Large intestine (tissue), 3 donors: ENCODE measurements at regions not wholly inside any gene's neighbourhood (a gene's known extent, or its start where the extent isn't known, plus 50 kb on each side); places are given as distances from the start of the nearest gene placed in this dataset.

Experiments
- DNase-seq, 2 donors: peaks; one replicate each; pipeline versions ENCODE4 v3.0.0 to v3.0.0-alpha.2; 2013
- H3K27ac ChIP-seq: one replicate; pipeline ENCODE4 v1.5.1; 2013; ENCODE audit warnings: low read length
- H3K27me3 ChIP-seq: 2 replicates; pipeline ENCODE4 v1.6.1; 2013; ENCODE audit warnings: low read length; ENCODE audit not compliant: control insufficient read depth, insufficient read depth
- H3K36me3 ChIP-seq: 2 replicates; pipeline ENCODE4 v1.6.1; 2013; ENCODE audit warnings: low read length; ENCODE audit not compliant: control insufficient read depth, insufficient read depth
- H3K4me1 ChIP-seq: one replicate; pipeline ENCODE4 v1.6.1; 2013; ENCODE audit warnings: low read length; ENCODE audit not compliant: control insufficient read depth, insufficient read depth
- H3K4me3 ChIP-seq: one replicate; pipeline ENCODE4 v1.5.1; 2013; ENCODE audit warnings: low read length
- H3K9me3 ChIP-seq: one replicate; pipeline ENCODE4 v1.6.1; 2013; ENCODE audit warnings: mild to moderate bottlenecking, low read depth, low read length, moderate library complexity; ENCODE audit not compliant: control insufficient read depth
- WGBS: methylation state at CpG from one replicate; pipeline ENCODE4 v1.1.5; 2013; ENCODE audit warnings: low lambda C conversion rate; ENCODE audit not compliant: insufficient coverage; 5-methylcytosine and 5-hydroxymethylcytosine counted together

- no peaks in the 10 kb centered on the region for H3K9me3 ChIP-seq
- whole genome bisulfite sequencing = no CpG with 5 or more reads among the region's 7 CpGs
- H3K27me3 ChIP-seq = no peaks in the 10 kb centered on the region
- DNase-seq = no peak
- H3K4me1 ChIP-seq = peaks cover 29% of the 10 kb centered on the region
- no peak overlapping the region for H3K4me3 ChIP-seq
- H3K36me3 ChIP-seq = no peaks in the 10 kb centered on the region
- no peak overlapping the region for H3K27ac ChIP-seq
Observed at GRCh38 chr2:20541294-20541640, 94.4 kb downstream of the RHOB start.

- H3K4me1 ChIP-seq = peaks cover 28% of the 10 kb centered on the region
- WGBS = no CpG with 5 or more reads among the region's 5 CpGs
- no peak overlapping the region for H3K27ac ChIP-seq
- H3K36me3 ChIP-seq = no peaks in the 10 kb centered on the region
- H3K9me3 ChIP-seq = no peaks in the 10 kb centered on the region
- no peak overlapping the region for H3K4me3 ChIP-seq
- H3K27me3 ChIP-seq = no peaks in the 10 kb centered on the region
- DNase-seq = no peak
Observed at GRCh38 chr2:20541651-20542050, 94.8 kb downstream of the RHOB start.

- Histone ChIP-seq H3K4me1 (peaks cover 22% of the 10 kb centered on the region), H3K4me3 (no peak overlapping the region), H3K27ac (no peak overlapping the region), H3K9me3 (no peaks in the 10 kb centered on the region), H3K27me3 (no peaks in the 10 kb centered on the region), H3K36me3 (no peaks in the 10 kb centered on the region)
- no peak for DNase-seq
- 100% methylated on average over 1 of the region's 13 CpGs for WGBS
Observed at GRCh38 chr2:20542269-20542668, 95.4 kb downstream of the RHOB start.

GRCh38 chr2:20542746-20543468, 96.0 kb downstream of the RHOB start:
- no peak overlapping the region for H3K27ac ChIP-seq
- DNase-seq = no peak
- no CpG with 5 or more reads among the region's 13 CpGs for WGBS

GRCh38 chr2:20543469-20544152, 96.7 kb downstream of the RHOB start:
- Histone ChIP-seq H3K27me3 (no peaks in the 10 kb centered on the region), H3K36me3 (no peaks in the 10 kb centered on the region), H3K27ac (no peak overlapping the region), H3K4me3 (no peak overlapping the region), H3K9me3 (no peaks in the 10 kb centered on the region), H3K4me1 (peaks cover 8% of the 10 kb centered on the region)
- no peak for DNase-seq
- WGBS = no CpG with 5 or more reads among the region's 9 CpGs

More at GRCh38 chr2:20542746-20543468, 96.0 kb downstream of the RHOB start:
- Histone ChIP-seq H3K4me3 (no peak overlapping the region), H3K9me3 (no peaks in the 10 kb centered on the region), H3K4me1 (peaks cover 15% of the 10 kb centered on the region), H3K36me3 (no peaks in the 10 kb centered on the region), H3K27me3 (no peaks in the 10 kb centered on the region)

GRCh38 chr2:20544153-20544747, 97.4 kb downstream of the RHOB start:
- Histone ChIP-seq H3K4me3 (no peak overlapping the region), H3K36me3 (no peaks in the 10 kb centered on the region), H3K4me1 (peaks cover 2% of the 10 kb centered on the region), H3K27ac (no peak overlapping the region), H3K9me3 (no peaks in the 10 kb centered on the region), H3K27me3 (no peaks in the 10 kb centered on the region)
- no peak for DNase-seq
- WGBS = no CpG with 5 or more reads among the region's 8 CpGs

GRCh38 chr2:20549144-20549543, 101.8 kb downstream of the HS1BP3 start:
- Histone ChIP-seq H3K27me3 (no peaks in the 10 kb centered on the region), H3K9me3 (no peaks in the 10 kb centered on the region), H3K36me3 (no peaks in the 10 kb centered on the region), H3K4me3 (no peak overlapping the region), H3K27ac (no peak overlapping the region), H3K4me1 (no peaks in the 10 kb centered on the region)
- WGBS = no CpG with 5 or more reads among the region's 9 CpGs
- no peak for DNase-seq

- Histone ChIP-seq H3K4me3 (no peak overlapping the region), H3K4me1 (no peaks in the 10 kb centered on the region), H3K36me3 (no peaks in the 10 kb centered on the region), H3K27me3 (no peaks in the 10 kb centered on the region), H3K9me3 (no peaks in the 10 kb centered on the region), H3K27ac (no peak overlapping the region)
- DNase-seq = no peak
- no CpG with 5 or more reads among the region's 1 CpG for WGBS
Observed at GRCh38 chr2:20549691-20550348, 101.1 kb downstream of the HS1BP3 start.

- no peak for DNase-seq
- H3K27ac ChIP-seq = no peak overlapping the region
- no peaks in the 10 kb centered on the region for H3K4me1 ChIP-seq
Observed at GRCh38 chr2:20551260-20551944, 99.5 kb downstream of the HS1BP3 start.

GRCh38 chr2:20551945-20552328, 99.0 kb downstream of the HS1BP3 start:
- Histone ChIP-seq H3K9me3 (no peaks in the 10 kb centered on the region), H3K27me3 (no peaks in the 10 kb centered on the region), H3K4me3 (no peak overlapping the region), H3K36me3 (no peaks in the 10 kb centered on the region), H3K4me1 (no peaks in the 10 kb centered on the region), H3K27ac (no peak overlapping the region)
- DNase-seq = no peak
- no CpG with 5 or more reads among the region's 5 CpGs for WGBS

More at GRCh38 chr2:20551260-20551944, 99.5 kb downstream of the HS1BP3 start:
- no peak overlapping the region for H3K4me3 ChIP-seq
- no peaks in the 10 kb centered on the region for H3K27me3 ChIP-seq
- no peaks in the 10 kb centered on the region for H3K9me3 ChIP-seq
- H3K36me3 ChIP-seq = no peaks in the 10 kb centered on the region
- 67% methylated on average over 3 of the region's 9 CpGs for WGBS
